ENCODE measurements at regions not wholly inside any gene's neighbourhood (a gene's known extent, or its start where the extent isn't known, plus 50 kb on each side); places are given as distances from the start of the nearest gene placed in this dataset.

GRCh38 chr6:130577178-130577919 lies 211.5 kb downstream of the TMEM200A start:
- Mint-ChIP-seq H3K27ac (no peak overlapping the region), H3K4me3 (peak overlapping the region; percentile 18 to 62), H3K27me3 (no peaks in the 10 kb centered on the region), H3K9me3 (peaks cover 0 to 11% of the 10 kb centered on the region in 2 donors), H3K4me1 (peaks cover 33% of the 10 kb centered on the region)
- ATAC-seq (no peak), DNase-seq (no peak)

- ATAC-seq (no peak), DNase-seq (no peak)
- no peak overlapping the region for H3K4me3 Mint-ChIP-seq
- peaks cover 0 to 6% of the 10 kb centered on the region in 2 donors for H3K9me3 Mint-ChIP-seq
- peaks cover 33% of the 10 kb centered on the region for H3K4me1 Mint-ChIP-seq
- H3K27me3 Mint-ChIP-seq, result no peaks in the 10 kb centered on the region
- no peak overlapping the region for H3K27ac Mint-ChIP-seq
These were observed 212.9 kb downstream of the TMEM200A start for GRCh38 chr6:130578713-130579112.

GRCh38 chr6:130583268-130583667 lies 217.5 kb downstream of the TMEM200A start:
- no peaks in the 10 kb centered on the region for H3K27me3 Mint-ChIP-seq
- H3K4me3 Mint-ChIP-seq, result no peak overlapping the region
- H3K4me1 Mint-ChIP-seq, result peaks cover 5% of the 10 kb centered on the region
- no peak for DNase-seq
- peaks cover 0 to 6% of the 10 kb centered on the region in 2 donors for H3K9me3 Mint-ChIP-seq
- H3K27ac Mint-ChIP-seq, result no peak overlapping the region
- ATAC-seq, result no peak

GRCh38 chr6:130585587-130585986 lies 219.8 kb downstream of the TMEM200A start:
- H3K9me3 Mint-ChIP-seq, result peaks cover 0 to 6% of the 10 kb centered on the region in 2 donors
- DNase-seq (no peak), ATAC-seq (no peak)
- peaks cover 5% of the 10 kb centered on the region for H3K4me1 Mint-ChIP-seq
- H3K27me3 Mint-ChIP-seq, result no peaks in the 10 kb centered on the region
- no peak overlapping the region for H3K27ac Mint-ChIP-seq
- no peak overlapping the region for H3K4me3 Mint-ChIP-seq

DNA sequence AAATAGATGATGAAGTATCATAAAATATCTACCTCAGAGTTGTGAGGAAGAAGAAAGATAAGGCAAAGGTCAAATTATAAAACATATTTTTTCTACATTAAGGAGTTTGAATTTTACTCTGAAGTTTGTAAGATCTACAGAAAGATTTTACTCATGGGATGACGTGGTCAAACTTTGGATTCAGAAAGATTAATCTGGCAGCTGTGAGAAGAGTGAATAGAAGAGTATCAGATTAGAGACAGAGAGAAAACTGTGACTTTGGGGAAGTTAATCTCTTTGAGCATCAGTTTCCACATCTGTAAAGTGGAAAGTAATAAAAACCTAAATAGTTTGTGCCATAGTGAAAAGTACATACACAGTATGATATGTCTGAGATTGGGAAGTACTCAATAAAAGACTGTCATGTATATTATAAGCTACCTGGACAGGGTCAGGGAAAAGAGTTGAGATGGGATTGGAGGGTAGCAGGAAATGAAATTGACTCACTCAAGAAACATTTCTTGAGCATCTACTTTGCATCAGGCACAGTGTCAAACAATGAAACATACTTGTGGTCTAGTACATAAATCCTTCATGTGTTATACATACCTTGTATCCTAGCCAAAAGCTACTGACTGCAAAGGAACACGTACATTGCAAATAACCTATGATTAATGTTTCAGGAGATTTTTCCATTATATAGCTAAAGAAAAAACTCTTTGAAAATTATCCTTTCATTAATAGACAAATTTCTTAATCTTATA lies 222.1 kb downstream of the TMEM200A start:
- Mint-ChIP-seq H3K4me1 (peaks cover 6% of the 10 kb centered on the region), H3K4me3 (no peak overlapping the region), H3K27me3 (no peaks in the 10 kb centered on the region), H3K27ac (peak overlapping the region; percentile 2 to 7), H3K9me3 (peaks cover 20 to 21% of the 10 kb centered on the region in 2 donors)
- DNase-seq (no peak), ATAC-seq (no peak)

GRCh38 chr6:130593200-130593599 lies 227.4 kb downstream of the TMEM200A start:
- no peak overlapping the region for H3K27ac Mint-ChIP-seq
- H3K4me3 Mint-ChIP-seq, result no peak overlapping the region
- H3K4me1 Mint-ChIP-seq, result peaks cover 5% of the 10 kb centered on the region
- no peaks in the 10 kb centered on the region for H3K27me3 Mint-ChIP-seq
- DNase-seq (no peak), ATAC-seq (no peak)
- H3K9me3 Mint-ChIP-seq, result peaks cover 16 to 20% of the 10 kb centered on the region in 2 donors

DNA sequence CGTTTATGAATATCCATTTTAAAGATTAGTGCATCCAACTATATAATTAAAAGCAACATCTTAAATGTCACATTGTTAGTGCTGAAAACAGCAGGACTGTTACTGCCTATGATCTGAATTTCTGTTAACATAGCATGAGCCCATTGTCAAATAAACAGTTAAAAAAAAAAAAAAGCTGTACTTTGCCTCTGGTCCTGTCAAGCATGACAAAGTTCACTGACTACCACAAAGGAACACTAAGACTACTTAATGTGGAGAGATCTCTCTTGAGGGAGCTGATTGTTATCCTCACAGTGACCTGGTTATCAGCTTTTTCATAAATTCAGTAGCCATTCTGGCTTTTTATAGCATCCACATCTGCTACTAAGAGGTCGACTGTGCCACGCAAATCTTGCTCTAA lies 228.1 kb downstream of the TMEM200A start:
- Mint-ChIP-seq H3K9me3 (peaks cover 16 to 20% of the 10 kb centered on the region in 2 donors), H3K4me1 (peaks cover 5% of the 10 kb centered on the region), H3K4me3 (no peak overlapping the region), H3K27ac (no peak overlapping the region), H3K27me3 (no peaks in the 10 kb centered on the region)
- no peak for ATAC-seq
- no peak for DNase-seq

DNA sequence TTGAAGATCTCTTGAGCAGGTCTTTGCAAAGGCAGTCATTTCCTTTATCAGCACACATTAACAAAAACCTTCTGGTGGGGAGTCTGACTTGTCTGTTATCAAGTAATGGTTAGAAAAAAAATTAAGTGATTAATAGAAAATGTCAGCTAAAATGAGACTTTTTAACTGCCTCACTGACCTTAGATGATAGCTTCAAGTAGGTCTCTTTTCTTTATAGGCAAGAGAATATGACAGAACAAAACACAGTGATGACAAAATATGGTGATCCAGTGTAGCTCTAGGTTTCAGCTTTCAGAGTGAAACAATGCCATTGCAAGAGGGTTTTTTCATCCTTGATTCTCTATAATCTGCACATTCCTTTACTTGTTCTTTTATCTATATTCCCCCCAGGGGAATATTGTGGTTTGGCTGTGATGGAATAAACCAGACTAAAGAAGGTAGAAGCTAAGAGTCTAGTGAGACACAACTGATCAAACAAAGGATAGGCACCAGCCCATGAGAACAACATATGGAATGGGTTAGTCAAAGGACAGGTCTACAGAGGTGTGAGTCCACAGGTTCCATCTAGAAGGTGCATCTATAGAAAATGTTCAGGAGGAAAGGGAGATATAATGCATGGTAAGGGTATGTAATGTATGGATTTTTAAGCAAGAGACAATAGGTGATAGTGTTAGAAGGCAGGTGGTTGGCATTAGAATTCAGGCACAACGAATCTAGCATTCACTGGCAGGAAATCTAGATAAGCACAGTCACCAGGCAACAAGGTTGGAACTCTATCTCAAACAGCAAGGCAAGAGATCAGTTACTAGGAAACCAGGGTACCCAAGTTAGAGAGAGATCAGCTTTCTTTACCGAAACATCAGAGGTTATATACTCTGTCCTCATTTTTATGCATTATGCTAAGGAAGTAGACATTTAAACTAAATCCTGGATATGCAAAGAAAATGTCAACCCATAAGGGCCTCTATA lies 228.9 kb upstream of the SMLR1 start:
- Mint-ChIP-seq H3K27ac (no peak overlapping the region), H3K4me1 (peaks cover 10% of the 10 kb centered on the region), H3K9me3 (peaks cover 6 to 16% of the 10 kb centered on the region in 2 donors), H3K27me3 (no peaks in the 10 kb centered on the region), H3K4me3 (no peak overlapping the region)
- DNase-seq, result no peak
- no peak for ATAC-seq

DNA sequence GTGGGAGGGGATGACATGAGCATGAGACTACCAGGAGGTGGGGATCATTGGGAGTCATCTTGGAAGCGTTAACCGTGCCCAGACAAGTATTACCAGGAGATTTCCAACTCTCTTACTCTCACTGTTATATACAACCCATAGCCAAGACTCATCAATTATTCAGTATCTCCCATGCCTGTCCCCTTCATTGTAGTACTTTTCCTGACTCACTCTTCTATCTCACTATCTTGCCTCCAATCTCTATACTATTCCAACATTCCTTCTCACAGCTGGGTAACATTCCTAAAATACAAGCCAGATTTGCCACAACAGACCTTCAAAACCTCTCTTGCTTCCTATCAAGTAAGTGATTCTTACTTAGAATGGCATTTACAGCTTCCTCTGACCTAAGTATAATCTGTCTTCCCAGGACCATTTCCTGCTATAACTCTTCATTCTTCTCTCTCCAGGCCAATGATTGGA lies 226.3 kb upstream of the SMLR1 start:
- Mint-ChIP-seq H3K9me3 (peaks cover 6 to 28% of the 10 kb centered on the region in 2 donors), H3K4me3 (no peak overlapping the region), H3K4me1 (peaks cover 10% of the 10 kb centered on the region), H3K27ac (no peak overlapping the region), H3K27me3 (no peaks in the 10 kb centered on the region)
- DNase-seq (no peak), ATAC-seq (no peak)

DNA sequence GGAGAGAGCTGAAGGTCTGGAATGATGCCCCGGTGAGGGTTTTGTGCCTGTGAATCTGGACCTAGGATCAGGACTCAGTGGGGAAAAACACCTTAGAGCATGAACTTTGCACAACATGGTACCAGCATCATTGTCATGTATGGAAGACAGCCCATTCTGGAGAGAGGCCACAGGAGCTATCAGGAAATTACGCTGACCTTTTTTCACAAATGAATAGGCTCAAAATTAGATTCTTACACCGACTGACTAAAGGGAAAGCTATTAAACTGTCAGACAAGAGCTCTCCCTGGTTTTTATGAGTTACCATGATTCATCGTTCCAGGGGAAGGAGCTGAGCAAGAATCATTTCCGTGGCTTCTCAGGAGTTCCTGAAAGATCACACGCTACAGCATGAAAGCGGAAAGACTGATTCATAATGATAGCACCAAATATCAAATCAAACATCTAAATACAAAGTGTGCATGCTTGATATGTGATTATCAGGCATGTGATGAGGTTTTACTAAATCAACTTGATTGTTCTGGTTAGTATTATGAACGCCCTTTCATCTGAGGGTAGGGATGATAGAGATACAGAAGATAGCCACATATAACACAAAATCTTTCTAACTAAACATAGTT lies 224.9 kb upstream of the SMLR1 start:
- peak in 1 of 2 donors; percentile 13 for DNase-seq
- peak; percentile 86 for ATAC-seq
- Mint-ChIP-seq H3K4me1 (peaks cover 10% of the 10 kb centered on the region), H3K4me3 (no peak overlapping the region), H3K27ac (peak overlapping the region in 1 of 2 donors; percentile 52), H3K9me3 (peaks cover 6 to 28% of the 10 kb centered on the region in 2 donors), H3K27me3 (no peaks in the 10 kb centered on the region)

GRCh38 chr6:130603391-130603790 lies 223.8 kb upstream of the SMLR1 start:
- no peak overlapping the region for H3K4me3 Mint-ChIP-seq
- H3K27ac Mint-ChIP-seq, result no peak overlapping the region
- ATAC-seq, result no peak

DNA sequence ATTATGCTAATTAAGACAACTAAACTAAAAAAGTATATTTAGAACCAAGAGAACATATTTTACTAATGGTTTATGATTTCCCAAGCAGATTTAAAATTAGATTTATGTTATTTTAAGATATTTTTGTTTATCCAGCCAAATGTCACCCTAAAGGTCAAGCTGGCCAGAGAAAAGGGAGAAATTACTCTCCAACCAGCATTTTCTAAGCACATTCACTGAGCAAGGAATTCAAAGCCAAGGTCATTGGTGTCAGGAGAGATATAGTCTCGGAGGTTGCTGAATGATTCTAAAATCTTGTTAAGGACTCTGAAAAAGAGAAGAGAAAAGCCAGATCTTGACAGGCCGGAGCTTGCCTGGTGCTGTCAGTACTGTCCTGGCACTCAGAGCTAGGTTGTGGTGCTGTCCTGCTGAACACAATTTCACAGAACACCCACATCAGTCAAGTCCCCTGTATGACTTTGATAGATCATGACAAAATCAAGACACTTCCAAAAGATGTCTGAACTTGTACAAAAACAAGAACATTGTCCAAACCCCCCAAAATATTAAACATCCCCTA lies 222.3 kb upstream of the SMLR1 start:
- no peak for ATAC-seq
- H3K27me3 Mint-ChIP-seq, result no peaks in the 10 kb centered on the region
- no peak for DNase-seq
- peaks cover 6 to 28% of the 10 kb centered on the region in 2 donors for H3K9me3 Mint-ChIP-seq
- peaks cover 10% of the 10 kb centered on the region for H3K4me1 Mint-ChIP-seq
- H3K27ac Mint-ChIP-seq, result no peak overlapping the region
- no peak overlapping the region for H3K4me3 Mint-ChIP-seq

More at GRCh38 chr6:130603391-130603790, 223.8 kb upstream of the SMLR1 start:
- no peak for DNase-seq
- Mint-ChIP-seq H3K4me1 (peaks cover 10% of the 10 kb centered on the region), H3K27me3 (no peaks in the 10 kb centered on the region), H3K9me3 (peaks cover 6 to 28% of the 10 kb centered on the region in 2 donors)

DNA sequence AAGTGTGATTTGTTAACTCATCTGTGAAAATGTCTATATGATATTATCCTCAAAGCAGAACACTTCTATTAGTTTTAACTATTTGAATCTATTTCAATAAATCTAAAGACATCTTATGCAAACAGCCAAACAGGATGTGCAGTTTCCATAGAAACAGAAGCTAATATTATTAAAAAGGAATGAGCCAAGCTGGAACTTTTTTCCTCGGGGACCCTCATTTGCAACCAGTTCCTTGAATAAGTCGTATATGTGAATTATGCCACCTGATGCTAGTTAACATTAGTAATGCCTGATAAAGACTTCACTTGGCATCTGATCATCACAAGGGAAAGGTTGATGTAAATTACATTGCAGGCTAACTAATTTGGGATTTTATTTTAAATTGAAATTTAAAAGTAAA lies 216.9 kb upstream of the SMLR1 start:
- Mint-ChIP-seq H3K27me3 (no peaks in the 10 kb centered on the region), H3K4me3 (no peak overlapping the region), H3K9me3 (peaks cover 0 to 5% of the 10 kb centered on the region in 2 donors), H3K4me1 (no peaks in the 10 kb centered on the region), H3K27ac (no peak overlapping the region)
- no peak for DNase-seq
- ATAC-seq, result no peak

DNA sequence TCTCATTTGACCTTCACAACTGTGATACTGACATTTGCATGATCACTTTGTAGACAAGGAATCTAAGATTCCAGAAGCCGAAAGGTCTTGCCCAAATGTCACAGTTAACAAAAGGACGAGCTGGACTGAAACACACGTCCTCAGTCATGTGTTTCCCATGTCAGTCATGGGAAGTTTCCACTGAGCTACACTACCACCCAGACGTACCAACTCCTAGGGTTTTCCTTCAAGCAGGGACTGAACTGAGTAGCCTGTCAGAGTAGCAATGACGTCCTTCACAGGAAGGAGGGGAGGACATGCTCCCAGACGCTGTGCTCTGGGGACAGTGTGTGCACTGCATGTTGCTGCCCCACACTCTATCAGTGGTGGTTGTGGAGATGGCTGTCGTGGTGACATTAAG lies 215.8 kb upstream of the SMLR1 start:
- Mint-ChIP-seq H3K9me3 (peaks cover 0 to 7% of the 10 kb centered on the region in 2 donors), H3K27ac (no peak overlapping the region), H3K4me3 (no peak overlapping the region), H3K4me1 (peaks cover 5% of the 10 kb centered on the region), H3K27me3 (no peaks in the 10 kb centered on the region)
- DNase-seq (no peak), ATAC-seq (no peak)

DNA sequence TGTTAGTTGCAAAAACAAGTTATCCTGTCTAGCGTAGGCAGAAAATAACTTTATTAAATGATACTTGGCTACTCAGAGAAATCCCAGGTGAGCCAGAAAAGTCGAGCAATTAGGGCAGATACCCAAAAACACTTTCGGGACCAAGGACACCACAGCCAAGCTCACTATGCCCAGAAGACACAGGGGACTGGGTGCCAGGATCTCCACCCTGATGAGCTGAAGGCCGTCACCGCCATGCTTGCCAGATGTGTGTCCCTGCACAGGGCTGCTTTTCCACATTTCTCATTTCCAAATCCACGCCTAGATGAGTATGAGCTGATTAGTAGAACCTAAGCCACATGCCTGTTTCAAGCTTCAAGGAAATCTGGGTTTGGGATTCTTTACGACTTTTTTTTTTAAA lies 214.0 kb upstream of the SMLR1 start:
- H3K4me1 Mint-ChIP-seq, result peaks cover 11% of the 10 kb centered on the region
- H3K27ac Mint-ChIP-seq, result no peak overlapping the region
- H3K9me3 Mint-ChIP-seq, result peaks cover 5 to 7% of the 10 kb centered on the region in 2 donors
- ATAC-seq (no peak), DNase-seq (no peak)
- H3K27me3 Mint-ChIP-seq, result no peaks in the 10 kb centered on the region
- no peak overlapping the region for H3K4me3 Mint-ChIP-seq
